CD14-positive monocyte (primary cell): ENCODE measurements at regions not wholly inside any gene's neighbourhood (a gene's known extent, or its start where the extent isn't known, plus 50 kb on each side); places are given as distances from the start of the nearest gene placed in this dataset.

Source experiments
- DNase-seq, 3 donors: peaks; one replicate each; pipeline ENCODE4 v3.0.0-alpha.2; 2011 to 2022
- H2AFZ ChIP-seq: 2 replicates; pipeline ENCODE4 v1.6.0; 2012; ENCODE audit warnings: mild to moderate bottlenecking, low read depth, low read length, inconsistent platforms; ENCODE audit not compliant: insufficient read depth, poor library complexity, severe bottlenecking
- H3K27ac ChIP-seq, 2 donors: 1 replicate in 1 of 2; 2 replicates in 1 of 2; pipeline ENCODE4 v1.5.1; 2012 to 2013; ENCODE audit warnings: low read length in 2 of 2, control low read depth in 1 of 2, inconsistent platforms in 1 of 2, low read depth in 1 of 2, mild to moderate bottlenecking in 1 of 2
- H3K27me3 ChIP-seq, 2 donors: one replicate each; pipeline versions ENCODE4 v1.6.0 to v1.6.1; 2011 to 2013; ENCODE audit warnings: low read length in 2 of 2; ENCODE audit not compliant: control insufficient read depth in 2 of 2, insufficient read depth in 2 of 2
- H3K36me3 ChIP-seq, 2 donors: replicated peaks in 1 of 2; 1 replicate in 1 of 2; 2 replicates in 1 of 2; pipeline versions ENCODE4 v1.5.1 to v1.6.1; 2012 to 2013; ENCODE audit warnings: low read length in 2 of 2, control low read depth in 1 of 2, inconsistent platforms in 1 of 2, mild to moderate bottlenecking in 1 of 2; ENCODE audit not compliant: insufficient read depth in 2 of 2, control insufficient read depth in 1 of 2
- H3K4me1 ChIP-seq, 2 donors: 1 replicate in 1 of 2; 2 replicates in 1 of 2; pipeline versions ENCODE4 v1.5.1 to v1.6.1; 2012 to 2013; ENCODE audit warnings: low read length in 2 of 2, control low read depth in 1 of 2, inconsistent platforms in 1 of 2, mild to moderate bottlenecking in 1 of 2, moderate library complexity in 1 of 2; ENCODE audit not compliant: insufficient read depth in 2 of 2, control insufficient read depth in 1 of 2
- H3K4me2 ChIP-seq: replicated peaks from 2 replicates; pipeline ENCODE3; 2012; ENCODE audit warnings: low read length, moderate library complexity, mild to moderate bottlenecking; ENCODE audit not compliant: poor library complexity, severe bottlenecking; ENCODE audit errors: extremely low read depth
- H3K4me3 ChIP-seq, 3 experiments: fragments of 200-600 bp in 1 of 3; sonication (generic) in 1 of 3; replicated peaks in 1 of 3; 1 replicate in 2 of 3; 2 replicates in 1 of 3; pipeline ENCODE4 v1.5.1; 2011 to 2013; ENCODE audit warnings: low read length in 3 of 3, mild to moderate bottlenecking in 3 of 3, control low read depth in 2 of 3, low read depth in 2 of 3, inconsistent platforms in 1 of 3, moderate library complexity in 1 of 3
- H3K79me2 ChIP-seq: 2 replicates; pipeline ENCODE4 v1.6.0; 2012; ENCODE audit warnings: mild to moderate bottlenecking, control low read depth, inconsistent platforms, low read length, moderate library complexity; ENCODE audit not compliant: insufficient read depth
- H3K9ac ChIP-seq: 2 replicates; pipeline ENCODE4 v1.6.0; 2017; ENCODE audit warnings: low read length, mild to moderate bottlenecking; ENCODE audit not compliant: insufficient read depth, poor library complexity, severe bottlenecking
- H3K9me3 ChIP-seq, 2 donors: replicated peaks in 1 of 2; 1 replicate in 1 of 2; 2 replicates in 1 of 2; pipeline versions ENCODE4 v1.5.1 to v1.6.1; 2012 to 2013; ENCODE audit warnings: low read length in 2 of 2, control low read depth in 1 of 2; ENCODE audit not compliant: control insufficient read depth in 1 of 2, insufficient read depth in 1 of 2
- H4K20me1 ChIP-seq: 2 replicates; pipeline ENCODE4 v1.6.0; 2012; ENCODE audit warnings: mild to moderate bottlenecking, low read length, control low read depth, moderate library complexity; ENCODE audit not compliant: insufficient read depth
- H3K27ac Mint-ChIP-seq, 7 donors: one replicate each; pipeline ENCODE4 v1.8.0; 2020; ENCODE audit warnings: mild to moderate bottlenecking in 7 of 7, mixed read lengths in 7 of 7, moderate library complexity in 6 of 7, inconsistent platforms in 2 of 7
- H3K27me3 Mint-ChIP-seq, 3 donors: one replicate each; pipeline ENCODE4 v1.8.0; 2021 to 2022; ENCODE audit warnings: low read depth in 3 of 3, mild to moderate bottlenecking in 3 of 3, mixed read lengths in 3 of 3, moderate library complexity in 3 of 3, inconsistent platforms in 1 of 3
- H3K36me3 Mint-ChIP-seq, 2 donors: one replicate each; pipeline ENCODE4 v1.8.0; 2020; ENCODE audit warnings: mixed read lengths in 2 of 2, inconsistent platforms in 1 of 2, mild to moderate bottlenecking in 1 of 2
- H3K4me1 Mint-ChIP-seq: one replicate; pipeline ENCODE4 v1.8.0; 2020; ENCODE audit warnings: mild to moderate bottlenecking, mixed read lengths
- H3K4me3 Mint-ChIP-seq, 2 donors: one replicate each; pipeline ENCODE4 v1.8.0; 2020; ENCODE audit warnings: mild to moderate bottlenecking in 2 of 2, mixed read lengths in 2 of 2, moderate library complexity in 1 of 2
- H3K9me3 Mint-ChIP-seq, 7 donors: one replicate each; pipeline ENCODE4 v1.8.0; 2020 to 2022; ENCODE audit warnings: mixed read lengths in 7 of 7, mild to moderate bottlenecking in 6 of 7, moderate library complexity in 6 of 7, inconsistent platforms in 2 of 7
- CTCF ChIP-seq: fragments of 200-600 bp; IDR thresholded peaks from one replicate; pipeline ENCODE4 v1.8.0; 2022; ENCODE audit warnings: antibody characterized with exemption, mild to moderate bottlenecking
- WGBS: methylation state at CpG from one replicate; pipeline ENCODE4 v1.1.5; 2013; ENCODE audit warnings: missing lambda C conversion rate; ENCODE audit not compliant: insufficient coverage; 5-methylcytosine and 5-hydroxymethylcytosine counted together
- intact Hi-C, 2 donors: fragments of 100-400 bp; cut with micrococcal nuclease; formaldehyde crosslinking; loops; one replicate each; pipeline versions ENCODE4 v1.15.0 to v1.15.1; 2023

- Histone ChIP-seq H3K4me2 (no peak overlapping the region), H3K79me2 (no peaks in the 10 kb centered on the region), H3K4me1 (no peaks in the 10 kb centered on the region), H2AFZ (no peak overlapping the region), H3K9me3 (peaks cover 0 to 9% of the 10 kb centered on the region in 2 donors), H3K27ac (no peak overlapping the region), H3K27me3 (no peaks in the 10 kb centered on the region), H3K4me3 (no peak overlapping the region), H3K36me3 (no peaks in the 10 kb centered on the region), H4K20me1 (no peaks in the 10 kb centered on the region), H3K9ac (no peak overlapping the region)
- no peak for DNase-seq
- Mint-ChIP-seq H3K27ac (no peak overlapping the region), H3K4me3 (no peak overlapping the region), H3K36me3 (no peaks in the 10 kb centered on the region), H3K9me3 (peaks cover 0 to 17% (median 4%) of the 10 kb centered on the region in 7 donors), H3K4me1 (no peaks in the 10 kb centered on the region), H3K27me3 (no peaks in the 10 kb centered on the region)
- WGBS: 91% methylated on average over 3 of the region's 4 CpGs
- intact Hi-C loops: no loop called here
- TF ChIP-seq CTCF: no peak
Measured at GRCh38 chr18:68445136-68445535, 269.8 kb downstream of the TMX3 start.

DNA sequence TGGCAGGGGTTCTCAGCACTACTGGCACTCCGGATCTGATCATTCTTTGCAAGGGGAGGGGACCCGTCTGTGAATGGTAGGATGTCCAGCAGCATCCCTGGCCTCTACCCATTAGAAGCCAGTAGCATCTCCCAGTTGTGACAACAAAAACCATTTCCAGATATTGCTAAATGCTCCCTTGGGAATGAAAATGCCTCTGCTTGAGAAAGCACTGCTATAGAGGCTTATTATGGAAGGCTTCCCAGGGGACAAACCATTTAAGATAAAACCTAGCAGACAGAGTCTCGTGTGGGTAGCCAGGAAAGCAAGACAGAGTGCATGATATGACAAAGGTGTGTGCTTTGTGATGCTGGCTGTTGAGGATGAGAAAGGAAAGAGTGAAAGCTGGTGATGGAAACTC lies 273.7 kb downstream of the TMX3 start:
- Histone ChIP-seq H3K4me3 (no peak overlapping the region), H3K4me1 (no peaks in the 10 kb centered on the region), H3K36me3 (no peaks in the 10 kb centered on the region), H2AFZ (no peak overlapping the region), H3K79me2 (no peaks in the 10 kb centered on the region), H3K9me3 (peaks cover 0 to 9% of the 10 kb centered on the region in 2 donors), H3K4me2 (no peak overlapping the region), H3K27ac (no peak overlapping the region), H4K20me1 (no peaks in the 10 kb centered on the region), H3K27me3 (no peaks in the 10 kb centered on the region), H3K9ac (no peak overlapping the region)
- no peak for TF ChIP-seq CTCF
- Mint-ChIP-seq H3K4me3 (no peak overlapping the region), H3K27me3 (no peaks in the 10 kb centered on the region), H3K27ac (no peak overlapping the region), H3K4me1 (no peaks in the 10 kb centered on the region), H3K36me3 (no peaks in the 10 kb centered on the region), H3K9me3 (peaks cover 0 to 20% (median 4%) of the 10 kb centered on the region in 7 donors)
- intact Hi-C loops: no loop called here
- 79% methylated on average over 3 of the region's 3 CpGs for WGBS
- DNase-seq: no peak
